Suprapubic skin (tissue), 3 donors: ENCODE measurements at regions not wholly inside any gene's neighbourhood (a gene's known extent, or its start where the extent isn't known, plus 50 kb on each side); places are given as distances from the start of the nearest gene placed in this dataset.

Experiments used
- CTCF ChIP-seq, 2 donors: fragments of 200-600 bp in 1 of 2; fragments of 450-650 bp in 1 of 2; sonication (generic) in 1 of 2; IDR thresholded peaks; one replicate each; pipeline ENCODE4 v1.5.1; 2016 to 2019; ENCODE audit warnings: antibody characterized with exemption in 2 of 2, mild to moderate bottlenecking in 1 of 2, moderate library complexity in 1 of 2
- POLR2AphosphoS5 ChIP-seq, 3 donors: sonication (generic); formaldehyde crosslinking; IDR thresholded peaks; one replicate each; pipeline ENCODE4 v1.6.1; 2017; ENCODE audit warnings: antibody characterized with exemption in 3 of 3

- TF ChIP-seq CTCF (IDR thresholded peaks at IDR 0.05) (no peak), POLR2AphosphoS5 (IDR thresholded peaks at IDR 0.05) (no peak)
Measured at GRCh38 chr2:8508766-8509165, 173.1 kb upstream of the ID2 start.
